Trophoblast cell (in vitro differentiated cells and primary cell): ENCODE measurements at regions not wholly inside any gene's neighbourhood (a gene's known extent, or its start where the extent isn't known, plus 50 kb on each side); places are given as distances from the start of the nearest gene placed in this dataset.

Experiments
- DNase-seq, 2 donors: peaks; one replicate each; pipeline ENCODE4 v3.0.0-alpha.2; 2016
- H2AFZ ChIP-seq: 2 replicates; pipeline ENCODE4 v1.6.1; 2013; ENCODE audit warnings: low read length, moderate library complexity, mild to moderate bottlenecking; ENCODE audit not compliant: insufficient read depth, poor library complexity
- H2AK5ac ChIP-seq: 2 replicates; pipeline ENCODE4 v1.6.1; 2013; ENCODE audit warnings: mild to moderate bottlenecking, low read length
- H2BK120ac ChIP-seq: 2 replicates; pipeline ENCODE4 v1.6.1; 2013; ENCODE audit warnings: low read length, mild to moderate bottlenecking, moderate library complexity; ENCODE audit not compliant: insufficient read depth, poor library complexity
- H2BK12ac ChIP-seq: 2 replicates; pipeline ENCODE4 v1.6.1; 2013; ENCODE audit warnings: mild to moderate bottlenecking, low read length, moderate library complexity
- H2BK5ac ChIP-seq: 2 replicates; pipeline ENCODE4 v1.6.1; 2013; ENCODE audit warnings: low read length, low read depth, moderate library complexity, mild to moderate bottlenecking; ENCODE audit not compliant: poor library complexity
- H3K14ac ChIP-seq: 2 replicates; pipeline ENCODE4 v1.6.1; 2013; ENCODE audit warnings: mild to moderate bottlenecking, low read length
- H3K18ac ChIP-seq: 2 replicates; pipeline ENCODE4 v1.6.1; 2013; ENCODE audit warnings: mild to moderate bottlenecking, low read length
- H3K23ac ChIP-seq: 2 replicates; pipeline ENCODE4 v1.6.1; 2013; ENCODE audit warnings: low read length
- H3K27ac ChIP-seq: 2 replicates; pipeline ENCODE4 v1.5.1; 2013; ENCODE audit warnings: low read depth, mild to moderate bottlenecking, inconsistent platforms, low read length, moderate library complexity
- H3K27me3 ChIP-seq: 2 replicates; pipeline ENCODE4 v1.6.1; 2013; ENCODE audit warnings: inconsistent platforms, mild to moderate bottlenecking, low read length, moderate library complexity; ENCODE audit not compliant: insufficient read depth
- H3K36me3 ChIP-seq, 2 experiments: 1 replicate in 1 of 2; 2 replicates in 1 of 2; pipeline ENCODE4 v1.6.1; 2013; ENCODE audit warnings: low read length in 2 of 2, mild to moderate bottlenecking in 2 of 2, moderate library complexity in 1 of 2; ENCODE audit not compliant: insufficient read depth in 2 of 2, control insufficient read depth in 1 of 2
- H3K4ac ChIP-seq: 2 replicates; pipeline ENCODE4 v1.6.1; 2013; ENCODE audit warnings: low read depth, mild to moderate bottlenecking, low read length, moderate library complexity
- H3K4me1 ChIP-seq, 2 experiments: 1 replicate in 1 of 2; 2 replicates in 1 of 2; pipeline ENCODE4 v1.6.1; 2013; ENCODE audit warnings: low read length in 2 of 2, mild to moderate bottlenecking in 2 of 2, moderate library complexity in 1 of 2; ENCODE audit not compliant: insufficient read depth in 2 of 2, control insufficient read depth in 1 of 2
- H3K4me2 ChIP-seq: 2 replicates; pipeline ENCODE4 v1.6.1; 2013; ENCODE audit warnings: inconsistent platforms, mild to moderate bottlenecking, low read length, moderate library complexity
- H3K4me3 ChIP-seq: 2 replicates; pipeline ENCODE4 v1.5.1; 2013; ENCODE audit warnings: mild to moderate bottlenecking, low read depth, low read length, inconsistent platforms
- H3K79me1 ChIP-seq: one replicate; pipeline ENCODE4 v1.6.1; 2013; ENCODE audit warnings: low read length
- H3K79me2 ChIP-seq: 2 replicates; pipeline ENCODE4 v1.6.1; 2013; ENCODE audit warnings: low read length, mild to moderate bottlenecking; ENCODE audit not compliant: control insufficient read depth, insufficient read depth, poor library complexity
- H3K9ac ChIP-seq: 2 replicates; pipeline ENCODE4 v1.6.1; 2013; ENCODE audit warnings: mild to moderate bottlenecking, low read length
- H3K9me3 ChIP-seq: 2 replicates; pipeline ENCODE4 v1.6.1; 2013; ENCODE audit warnings: low read depth, mild to moderate bottlenecking, control low read depth, inconsistent platforms, low read length; ENCODE audit not compliant: insufficient read depth
- H4K12ac ChIP-seq: 2 replicates; pipeline ENCODE4 v1.6.1; 2013; ENCODE audit warnings: low read depth, mild to moderate bottlenecking, low read length, moderate library complexity
- H4K8ac ChIP-seq: 2 replicates; pipeline ENCODE4 v1.6.1; 2013; ENCODE audit warnings: low read depth, mild to moderate bottlenecking, low read length, moderate library complexity
- H4K91ac ChIP-seq: one replicate; pipeline ENCODE4 v1.6.1; 2013; ENCODE audit warnings: low read depth, mild to moderate bottlenecking, low read length, moderate library complexity
- WGBS: extraction: QIAGEN DNeasy Blood & Tissue Kit; methylation state at CpG from one replicate; pipeline ENCODE4 v1.1.7; 2013; ENCODE audit warnings: missing lambda C conversion rate; ENCODE audit not compliant: insufficient read length, insufficient coverage; ENCODE audit errors: extremely low coverage; 5-methylcytosine and 5-hydroxymethylcytosine counted together

GRCh38 chrX:40340116-40340515 lies 240.7 kb upstream of the ATP6AP2 start:
- H4K8ac ChIP-seq = no peak overlapping the region
- no peak overlapping the region for H3K4ac ChIP-seq
- H3K79me2 ChIP-seq = no peaks in the 10 kb centered on the region

GRCh38 chrX:40333344-40333743 lies 235.6 kb upstream of the BCOR start:
- Histone ChIP-seq H2BK12ac (no peak overlapping the region), H2BK120ac (no peak overlapping the region), H3K4me2 (no peak overlapping the region), H3K23ac (no peak overlapping the region), H3K27ac (no peak overlapping the region), H3K79me2 (no peaks in the 10 kb centered on the region), H3K79me1 (no peaks in the 10 kb centered on the region), H4K91ac (no peak overlapping the region), H2AK5ac (no peak overlapping the region), H3K9me3 (no peaks in the 10 kb centered on the region), H2BK5ac (no peak overlapping the region), H3K9ac (no peak overlapping the region), H3K18ac (no peak overlapping the region), H4K12ac (no peak overlapping the region), H3K27me3 (no peaks in the 10 kb centered on the region), H4K8ac (no peak overlapping the region), H3K4ac (no peak overlapping the region), H3K4me3 (no peak overlapping the region), H3K14ac (no peak overlapping the region), H3K4me1 (no peaks in the 10 kb centered on the region), H2AFZ (no peak overlapping the region), H3K36me3 (no peaks in the 10 kb centered on the region)
- no peak for DNase-seq
- no CpG with 5 or more reads among the region's 3 CpGs for WGBS

More at GRCh38 chrX:40340116-40340515, 240.7 kb upstream of the ATP6AP2 start:
- H4K12ac ChIP-seq = no peak overlapping the region
- no peaks in the 10 kb centered on the region for H3K27me3 ChIP-seq
- H4K91ac ChIP-seq = no peak overlapping the region
- no peaks in the 10 kb centered on the region for H3K4me1 ChIP-seq
- no peak overlapping the region for H3K9ac ChIP-seq
- H2AK5ac ChIP-seq = no peak overlapping the region
- no peak overlapping the region for H3K14ac ChIP-seq
- no peak overlapping the region for H2AFZ ChIP-seq
- no peaks in the 10 kb centered on the region for H3K79me1 ChIP-seq
- WGBS = no CpG with 5 or more reads among the region's 1 CpG
- no peak overlapping the region for H3K4me3 ChIP-seq
- no peak overlapping the region for H2BK120ac ChIP-seq
- H3K36me3 ChIP-seq = no peaks in the 10 kb centered on the region
- H3K9me3 ChIP-seq = no peaks in the 10 kb centered on the region
- no peak overlapping the region for H3K23ac ChIP-seq
- no peak overlapping the region for H3K18ac ChIP-seq
- H3K27ac ChIP-seq = no peak overlapping the region
- no peak overlapping the region for H3K4me2 ChIP-seq
- H2BK5ac ChIP-seq = no peak overlapping the region
- no peak overlapping the region for H2BK12ac ChIP-seq
- DNase-seq = no peak

GRCh38 chrX:40331762-40332161 lies 234.0 kb upstream of the BCOR start:
- H3K4me1 ChIP-seq = no peaks in the 10 kb centered on the region
- DNase-seq = no peak
- H3K23ac ChIP-seq = no peak overlapping the region

GRCh38 chrX:40331353-40331752 lies 233.6 kb upstream of the BCOR start:
- H2AK5ac ChIP-seq = no peak overlapping the region
- no peak overlapping the region for H2AFZ ChIP-seq

More at GRCh38 chrX:40331762-40332161, 234.0 kb upstream of the BCOR start:
- no peaks in the 10 kb centered on the region for H3K79me1 ChIP-seq
- no peak overlapping the region for H3K27ac ChIP-seq
- no peak overlapping the region for H3K4ac ChIP-seq
- no peaks in the 10 kb centered on the region for H3K9me3 ChIP-seq
- H3K14ac ChIP-seq = no peak overlapping the region
- WGBS = no CpG with 5 or more reads among the region's 5 CpGs
- H4K12ac ChIP-seq = no peak overlapping the region
- no peak overlapping the region for H3K18ac ChIP-seq
- H3K4me2 ChIP-seq = no peak overlapping the region
- no peak overlapping the region for H2BK5ac ChIP-seq
- no peaks in the 10 kb centered on the region for H3K79me2 ChIP-seq
- no peak overlapping the region for H2BK12ac ChIP-seq
- no peak overlapping the region for H2BK120ac ChIP-seq
- H3K9ac ChIP-seq = no peak overlapping the region
- no peak overlapping the region for H2AFZ ChIP-seq
- no peak overlapping the region for H4K91ac ChIP-seq
- H3K4me3 ChIP-seq = no peak overlapping the region
- no peaks in the 10 kb centered on the region for H3K36me3 ChIP-seq
- no peak overlapping the region for H4K8ac ChIP-seq
- H3K27me3 ChIP-seq = no peaks in the 10 kb centered on the region
- no peak overlapping the region for H2AK5ac ChIP-seq

More at GRCh38 chrX:40331353-40331752, 233.6 kb upstream of the BCOR start:
- Histone ChIP-seq H4K12ac (no peak overlapping the region), H2BK5ac (no peak overlapping the region), H3K9me3 (no peaks in the 10 kb centered on the region), H3K18ac (no peak overlapping the region), H2BK12ac (no peak overlapping the region), H2BK120ac (no peak overlapping the region), H3K4me3 (no peak overlapping the region), H3K4ac (no peak overlapping the region), H3K9ac (no peak overlapping the region), H4K8ac (no peak overlapping the region), H3K14ac (no peak overlapping the region), H4K91ac (no peak overlapping the region), H3K27ac (no peak overlapping the region), H3K79me2 (no peaks in the 10 kb centered on the region), H3K4me2 (no peak overlapping the region), H3K27me3 (no peaks in the 10 kb centered on the region), H3K4me1 (no peaks in the 10 kb centered on the region), H3K23ac (no peak overlapping the region), H3K36me3 (no peaks in the 10 kb centered on the region), H3K79me1 (no peaks in the 10 kb centered on the region)
- DNase-seq = no peak
- whole genome bisulfite sequencing = no CpG with 5 or more reads among the region's 5 CpGs
